GM19043 (cell line): ENCODE measurements at regions not wholly inside any gene's neighbourhood (a gene's known extent, or its start where the extent isn't known, plus 50 kb on each side); places are given as distances from the start of the nearest gene placed in this dataset.

Experiments
- ATAC-seq: cut with Tn5 transposase; IDR thresholded peaks from one replicate; pipeline ENCODE4 v1.9.1; 2021; ENCODE audit warnings: low read depth; ENCODE audit not compliant: unreplicated experiment

GRCh38 chr1:228963795-228964177, 228.5 kb downstream of the RHOU start:
- ATAC-seq = no peak

GRCh38 chr1:228964178-228965089, 229.2 kb downstream of the RHOU start:
- no peak for ATAC-seq

- no peak for ATAC-seq
Measured at GRCh38 chr1:228968891-228969606, 233.8 kb downstream of the RHOU start.

- ATAC-seq = no peak
Measured at GRCh38 chr1:228969953-228970800, 234.9 kb downstream of the RHOU start.

- no peak for ATAC-seq
Measured at GRCh38 chr1:228972576-228972975, 237.3 kb downstream of the RHOU start.

- ATAC-seq = no peak
Measured at GRCh38 chr1:228974273-228974672, 239.0 kb downstream of the RHOU start.

GRCh38 chr1:228975238-228975907, 240.1 kb downstream of the RHOU start:
- no peak for ATAC-seq

- no peak for ATAC-seq
Measured at GRCh38 chr1:228976316-228976715, 241.0 kb downstream of the RHOU start.

GRCh38 chr1:228977307-228977706, 242.0 kb downstream of the RHOU start:
- ATAC-seq = no peak

GRCh38 chr1:228977741-228978140, 242.5 kb downstream of the RHOU start:
- ATAC-seq = no peak

- no peak for ATAC-seq
Measured at GRCh38 chr1:228978484-228979324, 243.4 kb downstream of the RHOU start.

GRCh38 chr1:228979325-228979699, 244.0 kb downstream of the RHOU start:
- no peak for ATAC-seq

- ATAC-seq = no peak
Measured at GRCh38 chr1:228979774-228980173, 244.5 kb downstream of the RHOU start.

- ATAC-seq = no peak
Measured at GRCh38 chr1:228980232-228980937, 245.1 kb downstream of the RHOU start.

- no peak for ATAC-seq
Measured at GRCh38 chr1:228982637-228983036, 247.4 kb downstream of the RHOU start.

GRCh38 chr1:228983231-228983660, 248.0 kb downstream of the RHOU start:
- ATAC-seq = no peak

- no peak for ATAC-seq
Measured at GRCh38 chr1:228983661-228984060, 248.4 kb downstream of the RHOU start.

- no peak for ATAC-seq
Measured at GRCh38 chr1:228984107-228984506, 248.8 kb downstream of the RHOU start.
